Prostate gland (tissue), 2 donors: ENCODE measurements at regions not wholly inside any gene's neighbourhood (a gene's known extent, or its start where the extent isn't known, plus 50 kb on each side); places are given as distances from the start of the nearest gene placed in this dataset.

Experiments
- DNase-seq: peaks from one replicate; pipeline ENCODE4 v3.0.0-alpha.2; 2019; ENCODE audit warnings: low spot score
- H3K27ac ChIP-seq, 2 donors: fragments of 200-600 bp; sonication (generic); 2 replicates each; pipeline ENCODE4 v1.5.1; 2017 to 2019
- H3K27me3 ChIP-seq: fragments of 200-600 bp; sonication (generic); replicated peaks from 2 replicates; pipeline ENCODE4 v1.5.1; 2019; ENCODE audit not compliant: insufficient read depth
- H3K36me3 ChIP-seq, 2 donors: fragments of 200-600 bp; sonication (generic); 1 replicate in 1 of 2; 2 replicates in 1 of 2; pipeline versions ENCODE4 v1.5.1 to v1.8.1; 2017 to 2019
- H3K4me1 ChIP-seq: fragments of 200-600 bp; sonication (generic); replicated peaks from 2 replicates; pipeline ENCODE4 v1.5.1; 2019
- H3K4me3 ChIP-seq, 2 donors: fragments of 200-600 bp; sonication (generic); 2 replicates each; pipeline ENCODE4 v1.5.1; 2017 to 2019
- H3K9me3 ChIP-seq: fragments of 200-600 bp; sonication (generic); 2 replicates; pipeline ENCODE4 v1.5.1; 2017
- POLR2A ChIP-seq: fragments of 450-650 bp; IDR thresholded peaks from one replicate; pipeline ENCODE4 v1.6.1; 2016; ENCODE audit warnings: antibody characterized with exemption, mild to moderate bottlenecking
- POLR2AphosphoS5 ChIP-seq: sonication (generic); formaldehyde crosslinking; IDR thresholded peaks from one replicate; pipeline ENCODE4 v1.6.1; 2017; ENCODE audit warnings: antibody characterized with exemption
- WGBS: methylation state at CpG from one replicate; pipeline ENCODE4 v1.1.5; 2018; 5-methylcytosine and 5-hydroxymethylcytosine counted together
- intact Hi-C: fragments of 100-400 bp; cut with DNase I; formaldehyde crosslinking; loops from one replicate; pipeline ENCODE4 v1.14.2; 2022
- TF ChIP-seq, protein P1 (sequence below), 4 experiments: fragments of 200-600 bp in 2 of 4; fragments of 450-650 bp in 2 of 4; sonication (generic) in 2 of 4; IDR thresholded peaks; 1 replicate in 3 of 4; 2 replicates in 1 of 4; pipeline ENCODE4 v1.5.1; 2016 to 2019; ENCODE audit warnings: antibody characterized with exemption in 4 of 4, mild to moderate bottlenecking in 2 of 4, moderate library complexity in 2 of 4

DNA sequence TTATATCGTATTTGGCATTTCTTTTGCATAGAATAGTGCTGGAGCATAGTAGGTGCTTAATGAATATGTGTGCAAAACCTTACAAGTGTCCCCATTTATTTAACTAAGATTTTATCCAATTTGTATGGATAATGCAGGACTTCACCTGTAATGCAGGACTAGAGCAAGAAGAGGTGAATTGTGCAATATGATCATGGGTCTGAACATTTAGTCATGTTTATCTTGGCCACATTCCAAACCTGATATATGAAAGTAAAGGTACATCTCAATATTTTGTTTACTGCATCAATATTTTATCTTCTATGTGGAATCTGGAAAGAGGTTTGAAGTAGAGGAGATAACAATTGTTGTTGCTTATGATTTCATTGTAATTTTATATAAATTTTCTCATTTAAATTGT is 1626.7 kb upstream of the B3GALT2 start:
- TF ChIP-seq POLR2AphosphoS5: no peak
- TF ChIP-seq, protein P1, sequence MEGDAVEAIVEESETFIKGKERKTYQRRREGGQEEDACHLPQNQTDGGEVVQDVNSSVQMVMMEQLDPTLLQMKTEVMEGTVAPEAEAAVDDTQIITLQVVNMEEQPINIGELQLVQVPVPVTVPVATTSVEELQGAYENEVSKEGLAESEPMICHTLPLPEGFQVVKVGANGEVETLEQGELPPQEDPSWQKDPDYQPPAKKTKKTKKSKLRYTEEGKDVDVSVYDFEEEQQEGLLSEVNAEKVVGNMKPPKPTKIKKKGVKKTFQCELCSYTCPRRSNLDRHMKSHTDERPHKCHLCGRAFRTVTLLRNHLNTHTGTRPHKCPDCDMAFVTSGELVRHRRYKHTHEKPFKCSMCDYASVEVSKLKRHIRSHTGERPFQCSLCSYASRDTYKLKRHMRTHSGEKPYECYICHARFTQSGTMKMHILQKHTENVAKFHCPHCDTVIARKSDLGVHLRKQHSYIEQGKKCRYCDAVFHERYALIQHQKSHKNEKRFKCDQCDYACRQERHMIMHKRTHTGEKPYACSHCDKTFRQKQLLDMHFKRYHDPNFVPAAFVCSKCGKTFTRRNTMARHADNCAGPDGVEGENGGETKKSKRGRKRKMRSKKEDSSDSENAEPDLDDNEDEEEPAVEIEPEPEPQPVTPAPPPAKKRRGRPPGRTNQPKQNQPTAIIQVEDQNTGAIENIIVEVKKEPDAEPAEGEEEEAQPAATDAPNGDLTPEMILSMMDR (IDR thresholded peaks at IDR 0.05): no peak
- Histone ChIP-seq H3K27ac (no peak overlapping the region), H3K36me3 (no peaks in the 10 kb centered on the region), H3K27me3 (no peaks in the 10 kb centered on the region), H3K9me3 (no peaks in the 10 kb centered on the region), H3K4me1 (no peaks in the 10 kb centered on the region), H3K4me3 (no peak overlapping the region)
- WGBS: 77% methylated on average over 1 of the region's 1 CpG
- intact Hi-C loops: no loop called here
- no peak for DNase-seq

DNA sequence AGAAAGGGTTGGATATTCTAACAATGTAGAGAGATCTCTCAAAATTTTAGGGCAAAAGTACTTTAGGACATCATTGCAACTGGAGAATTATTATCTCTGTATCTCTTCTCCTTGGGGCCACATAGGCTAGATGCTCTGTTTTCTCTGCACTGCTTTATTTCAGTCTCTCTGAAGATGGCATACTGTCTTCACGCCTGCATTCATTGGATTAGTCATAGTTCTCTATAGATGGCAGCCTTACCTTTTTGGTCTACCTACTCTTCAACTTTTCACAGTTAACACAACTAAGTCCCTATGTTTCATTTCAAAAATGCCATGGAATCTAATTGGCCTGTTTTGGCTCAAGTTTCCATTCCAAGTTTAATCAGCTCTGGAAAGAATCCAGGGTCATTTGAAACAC is 1623.3 kb upstream of the B3GALT2 start:
- no peak for TF ChIP-seq POLR2A
- TF ChIP-seq POLR2AphosphoS5: no peak
- H3K27me3 ChIP-seq: no peaks in the 10 kb centered on the region
- 83% methylated on average over 1 of the region's 1 CpG for WGBS
- H3K9me3 ChIP-seq: no peaks in the 10 kb centered on the region
- H3K4me1 ChIP-seq: no peaks in the 10 kb centered on the region
- H3K4me3 ChIP-seq: no peak overlapping the region
- DNase-seq: no peak
- intact Hi-C loops: no loop called here
- no peaks in the 10 kb centered on the region for H3K36me3 ChIP-seq
- H3K27ac ChIP-seq: no peak overlapping the region

DNA sequence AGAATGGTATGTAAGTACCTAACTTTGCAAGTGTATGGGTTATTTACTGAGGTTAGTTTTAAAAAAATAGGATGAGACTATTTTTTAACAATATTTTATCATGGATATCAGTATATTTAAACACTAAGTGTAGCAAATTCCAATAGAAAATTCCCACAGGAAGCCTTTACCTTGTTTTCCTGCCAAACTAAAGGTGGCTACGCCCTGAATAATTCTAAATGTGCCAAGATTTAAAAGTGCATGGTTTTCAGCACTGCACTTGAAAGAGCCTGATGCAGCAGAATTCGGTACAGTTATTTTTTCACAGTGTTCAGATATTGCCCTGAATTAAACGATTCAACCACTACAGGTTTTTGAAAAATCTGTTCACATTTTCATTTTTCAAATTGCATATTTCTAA is 1622.8 kb upstream of the B3GALT2 start:
- H3K27ac ChIP-seq: no peak overlapping the region
- H3K27me3 ChIP-seq: no peaks in the 10 kb centered on the region
- WGBS: 78% methylated on average over 3 of the region's 3 CpGs
- no peaks in the 10 kb centered on the region for H3K36me3 ChIP-seq
- no peak for DNase-seq
- TF ChIP-seq POLR2A (no peak), POLR2AphosphoS5 (no peak)
- TF ChIP-seq, protein P1 (IDR thresholded peaks at IDR 0.05): no peak
- intact Hi-C loops: no loop called here
- no peaks in the 10 kb centered on the region for H3K9me3 ChIP-seq
- H3K4me1 ChIP-seq: no peaks in the 10 kb centered on the region
- no peak overlapping the region for H3K4me3 ChIP-seq

DNA sequence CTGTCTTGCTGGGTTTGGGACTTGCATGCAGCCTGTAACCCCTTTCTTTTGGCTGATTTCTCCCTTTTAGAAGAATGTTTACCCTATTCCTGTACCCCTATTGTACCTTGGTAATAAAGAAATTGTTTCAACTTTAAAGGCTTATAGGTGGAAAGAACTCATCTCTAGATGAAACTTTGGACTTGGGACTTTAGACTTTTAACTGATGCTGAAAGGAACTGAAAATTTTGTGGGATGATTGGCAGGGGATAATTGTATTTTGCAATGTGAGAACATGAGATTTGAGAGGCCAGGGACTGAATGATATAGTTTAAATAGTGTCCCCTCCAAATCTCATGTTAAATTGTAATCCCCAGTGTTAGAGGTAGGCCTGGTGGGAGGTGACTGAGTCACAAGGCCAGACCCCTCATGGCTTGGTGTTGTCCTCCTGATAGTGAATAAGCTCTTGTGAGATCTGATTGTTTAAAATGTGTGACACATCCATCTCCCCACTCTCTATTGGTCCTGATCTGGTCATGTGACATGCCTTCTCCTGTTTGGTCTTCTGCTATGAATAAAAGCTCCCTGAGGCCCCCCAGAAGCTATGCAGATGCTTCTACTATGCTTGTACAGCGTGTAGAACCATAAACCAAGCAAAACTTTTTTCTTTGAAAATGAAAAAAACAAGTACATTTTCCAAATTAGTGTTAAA is 1621.3 kb upstream of the B3GALT2 start:
- no peaks in the 10 kb centered on the region for H3K4me1 ChIP-seq
- no peaks in the 10 kb centered on the region for H3K36me3 ChIP-seq
- 59% methylated on average over 1 of the region's 1 CpG for WGBS
- no peak for DNase-seq
- H3K27ac ChIP-seq: no peak overlapping the region
- intact Hi-C loops: no loop called here
- no peaks in the 10 kb centered on the region for H3K27me3 ChIP-seq
- H3K4me3 ChIP-seq: no peak overlapping the region
- no peaks in the 10 kb centered on the region for H3K9me3 ChIP-seq
- no peak for TF ChIP-seq POLR2A
- TF ChIP-seq, protein P1 (IDR thresholded peaks at IDR 0.05): no peak
- no peak for TF ChIP-seq POLR2AphosphoS5

DNA sequence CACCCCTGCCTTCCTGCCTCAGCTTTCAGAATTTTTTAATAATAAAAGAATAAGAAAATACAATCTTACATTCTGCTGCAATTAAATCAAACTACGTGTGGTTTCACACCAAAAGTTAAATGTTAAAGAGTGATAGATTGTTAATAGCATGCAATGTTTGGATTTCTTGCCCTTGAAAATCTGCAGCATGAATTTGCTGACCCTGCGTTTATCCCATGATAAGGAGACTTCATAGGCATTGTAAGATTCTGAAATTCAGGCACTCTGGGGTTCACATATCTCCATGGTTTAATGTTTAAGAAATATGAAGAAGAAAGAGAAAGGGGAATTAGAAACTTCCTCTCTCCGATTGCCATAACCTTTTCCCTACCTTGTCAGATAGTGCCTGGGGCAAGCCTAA is 1616.2 kb upstream of the B3GALT2 start:
- TF ChIP-seq, protein P1 (IDR thresholded peaks at IDR 0.05): no peak
- TF ChIP-seq POLR2AphosphoS5 (no peak), POLR2A (no peak)
- DNase-seq: no peak
- H3K4me1 ChIP-seq: no peaks in the 10 kb centered on the region
- no peak overlapping the region for H3K27ac ChIP-seq
- no peak overlapping the region for H3K4me3 ChIP-seq
- H3K27me3 ChIP-seq: no peaks in the 10 kb centered on the region
- intact Hi-C loops: no loop called here
- no peaks in the 10 kb centered on the region for H3K36me3 ChIP-seq
- WGBS: 82% methylated on average over 3 of the region's 3 CpGs
- no peaks in the 10 kb centered on the region for H3K9me3 ChIP-seq
